ENCODE measurements at regions not wholly inside any gene's neighbourhood (a gene's known extent, or its start where the extent isn't known, plus 50 kb on each side); places are given as distances from the start of the nearest gene placed in this dataset.

GRCh38 chr2:161077367-161078210 is 82.6 kb upstream of the TANK start:
- H3K4me3 ChIP-seq (ENCODE audit: low read depth in 2 of 2, low read length in 1 of 2) = no peak overlapping the region
- 80% methylated on average over 5 of the region's 5 CpGs for WGBS (ENCODE audit: low lambda C conversion rate)
- CTCF ChIA-PET = interaction anchor here (3.0 to 3.9 kb wide), 2 partner anchors 14 kb away, joined by 19 to 24 read pairs; no protein-coding TSS in a partner anchor
- no peaks in the 10 kb centered on the region for H3K79me2 ChIP-seq (ENCODE audit: insufficient read depth)
- H4K20me1 ChIP-seq (ENCODE audit: insufficient read depth) = no peaks in the 10 kb centered on the region
- no peak overlapping the region for H3K27ac ChIP-seq (ENCODE audit: low read depth in 2 of 2, low read length in 1 of 2)
- no peak overlapping the region for H3K4me2 ChIP-seq
- DNase-seq = no peak
- no peak overlapping the region for H3K9ac ChIP-seq
- POLR2A ChIA-PET = no interaction called here
- no peaks in the 10 kb centered on the region for H3F3A ChIP-seq (replicated peaks; ENCODE audit: insufficient read depth)
- no peaks in the 10 kb centered on the region for H3K36me3 ChIP-seq (replicated peaks in 1 of 2; ENCODE audit: control insufficient read depth in 1 of 2, insufficient read depth in 2 of 2, low read length in 1 of 2)
- no peaks in the 10 kb centered on the region for H3K27me3 ChIP-seq (ENCODE audit: insufficient read depth)
- H3K9me2 ChIP-seq = no peaks in the 10 kb centered on the region
- H2AFZ ChIP-seq (ENCODE audit: low read depth) = no peak overlapping the region
- H3K4me1 ChIP-seq (ENCODE audit: control insufficient read depth in 1 of 2, insufficient read depth in 2 of 2, low read depth in 1 of 2, low read length in 1 of 2) = no peaks in the 10 kb centered on the region
- TF ChIP-seq SIN3A (IDR thresholded peaks at IDR 0.05; ENCODE audit: borderline replicate concordance, low read depth, low read length) (no peak), USF1 (IDR thresholded peaks at IDR 0.05; ENCODE audit: borderline replicate concordance, low read depth) (no peak), CTCF (IDR thresholded peaks at IDR 0.05) (no peak), TCF12 (IDR thresholded peaks at IDR 0.05) (no peak), PBX3 (IDR thresholded peaks at IDR 0.05) (no peak), ZBTB33 (IDR thresholded peaks at IDR 0.05; ENCODE audit: borderline replicate concordance, low read depth) (no peak), POLR2AphosphoS5 (IDR thresholded peaks at IDR 0.05; ENCODE audit: low read depth, low read length) (no peak), MXI1 (IDR thresholded peaks at IDR 0.05; ENCODE audit: low read depth, low read length) (no peak), EP300 (IDR thresholded peaks at IDR 0.05; ENCODE audit: borderline replicate concordance in 1 of 2, low read depth in 1 of 2, low read length in 1 of 2) (no peak), USF2 (IDR thresholded peaks at IDR 0.05; ENCODE audit: borderline replicate concordance, low read depth, low read length) (no peak), RAD21 (IDR thresholded peaks at IDR 0.05; ENCODE audit: low read length) (no peak), NFIC (IDR thresholded peaks at IDR 0.05; ENCODE audit: borderline replicate concordance) (no peak), SMC3 (IDR thresholded peaks at IDR 0.05; ENCODE audit: low read depth, low read length) (no peak), EZH2phosphoT487 (IDR thresholded peaks at IDR 0.05; ENCODE audit: borderline replicate concordance, low read depth) (no peak), GATA2 (CRISPR knock-in tag; IDR thresholded peaks at IDR 0.05) (no peak)
- H3K9me3 ChIP-seq = no peaks in the 10 kb centered on the region

Measured in SK-N-SH (cell line).